ENCODE measurements at regions not wholly inside any gene's neighbourhood (a gene's known extent, or its start where the extent isn't known, plus 50 kb on each side); places are given as distances from the start of the nearest gene placed in this dataset.

GRCh38 chr13:95497381-95497807 is 55.1 kb upstream of the CLDN10 start:
- H3K4me1 Mint-ChIP-seq (ENCODE audit: low read depth) = no peaks in the 10 kb centered on the region
- H3K9me3 Mint-ChIP-seq = no peaks in the 10 kb centered on the region
- H3K36me3 Mint-ChIP-seq (ENCODE audit: low read depth) = no peaks in the 10 kb centered on the region
- intact Hi-C loops (cut with micrococcal nuclease) = no loop called here
- no peak overlapping the region for H3K4me3 Mint-ChIP-seq (ENCODE audit: low read depth)
- no peak for DNase-seq (ENCODE audit: low spot score)
- no peak overlapping the region for H3K27ac Mint-ChIP-seq
- H3K27me3 Mint-ChIP-seq (ENCODE audit: low read depth) = peaks cover 6% of the 10 kb centered on the region

- no peak for DNase-seq (ENCODE audit: low spot score)
- Mint-ChIP-seq H3K4me1 (ENCODE audit: low read depth) (no peaks in the 10 kb centered on the region), H3K27me3 (ENCODE audit: low read depth) (peaks cover 6% of the 10 kb centered on the region), H3K9me3 (no peaks in the 10 kb centered on the region), H3K36me3 (ENCODE audit: low read depth) (no peaks in the 10 kb centered on the region), H3K4me3 (ENCODE audit: low read depth) (no peak overlapping the region), H3K27ac (no peak overlapping the region)
- intact Hi-C loops (cut with micrococcal nuclease) = no loop called here
Measured at GRCh38 chr13:95498886-95499285, 53.6 kb upstream of the CLDN10 start.

GRCh38 chr13:95499811-95500712 is 52.5 kb upstream of the CLDN10 start:
- no peaks in the 10 kb centered on the region for H3K9me3 Mint-ChIP-seq
- H3K4me1 Mint-ChIP-seq (ENCODE audit: low read depth) = no peaks in the 10 kb centered on the region
- H3K27me3 Mint-ChIP-seq (ENCODE audit: low read depth) = peaks cover 3% of the 10 kb centered on the region
- DNase-seq (ENCODE audit: low spot score) = no peak
- H3K36me3 Mint-ChIP-seq (ENCODE audit: low read depth) = no peaks in the 10 kb centered on the region
- H3K27ac Mint-ChIP-seq = no peak overlapping the region
- H3K4me3 Mint-ChIP-seq (ENCODE audit: low read depth) = no peak overlapping the region
- intact Hi-C loops (cut with micrococcal nuclease) = no loop called here

- no peak for DNase-seq (ENCODE audit: low spot score)
- Mint-ChIP-seq H3K36me3 (ENCODE audit: low read depth) (no peaks in the 10 kb centered on the region), H3K4me1 (ENCODE audit: low read depth) (no peaks in the 10 kb centered on the region), H3K27ac (no peak overlapping the region), H3K27me3 (ENCODE audit: low read depth) (no peaks in the 10 kb centered on the region), H3K9me3 (no peaks in the 10 kb centered on the region), H3K4me3 (ENCODE audit: low read depth) (no peak overlapping the region)
- intact Hi-C loops (cut with micrococcal nuclease) = no loop called here
Measured at GRCh38 chr13:95502216-95502615, 50.3 kb upstream of the CLDN10 start.
